ENCODE measurements at regions not wholly inside any gene's neighbourhood (a gene's known extent, or its start where the extent isn't known, plus 50 kb on each side); places are given as distances from the start of the nearest gene placed in this dataset.

DNA sequence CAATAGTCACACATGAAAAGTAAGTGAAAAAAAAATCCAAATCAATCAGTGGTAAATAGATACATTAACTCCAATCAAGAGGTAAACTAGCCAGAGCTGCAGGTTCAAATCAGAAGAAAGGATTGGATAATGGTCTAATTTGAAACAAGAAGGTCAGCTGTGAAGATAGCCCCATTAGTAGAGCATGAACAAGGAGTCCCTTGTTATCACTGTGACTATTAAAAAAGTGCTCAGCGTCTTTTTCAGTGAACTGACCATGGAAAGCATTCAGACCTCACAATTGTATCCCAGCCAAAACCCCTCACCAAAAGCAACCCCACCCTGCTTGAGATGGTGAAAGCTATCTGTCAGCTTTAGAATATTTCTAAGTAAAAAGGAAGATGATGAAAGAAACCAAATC is 125.0 kb upstream of the EGLN3 start:
- TF ChIP-seq ZMAT3 (CRISPR knock-in tag; conservative IDR thresholded peaks at IDR 0.05): no peak
- no peak for TF ChIP-seq KAT8 (CRISPR knock-in tag; IDR thresholded peaks at IDR 0.05)
- no peak for TF ChIP-seq ZNF407 (CRISPR knock-in tag; IDR thresholded peaks at IDR 0.05; ENCODE audit: not compliant biosample characterization)
- TF ChIP-seq CCAR2 (optimal IDR thresholded peaks at IDR 0.05; ENCODE audit: low read depth, low read length): no peak
- no peak for TF ChIP-seq ZNF619 (CRISPR knock-in tag; IDR thresholded peaks at IDR 0.05)
- TF ChIP-seq REPIN1 (CRISPR knock-in tag; IDR thresholded peaks at IDR 0.05; ENCODE audit: borderline replicate concordance, low read depth): no peak

Data from HepG2 (cell line).